Tibial artery (tissue), 4 donors: ENCODE measurements at regions not wholly inside any gene's neighbourhood (a gene's known extent, or its start where the extent isn't known, plus 50 kb on each side); places are given as distances from the start of the nearest gene placed in this dataset.

Experiments
- DNase-seq, 2 donors: peaks; one replicate each; pipeline ENCODE4 v3.0.0-alpha.2; 2019
- H3K27ac ChIP-seq, 2 donors: fragments of 200-600 bp; sonication (generic) in 1 of 2; 1 replicate in 1 of 2; 2 replicates in 1 of 2; pipeline ENCODE4 v1.5.1; 2018 to 2019; ENCODE audit warnings: mild to moderate bottlenecking in 1 of 2
- H3K27me3 ChIP-seq, 2 donors: fragments of 200-600 bp; sonication (generic) in 1 of 2; one replicate each; pipeline versions ENCODE4 v1.5.1 to v1.6.0; 2016 to 2019
- H3K36me3 ChIP-seq, 3 donors: fragments of 200-600 bp; sonication (generic) in 2 of 3; one replicate each; pipeline ENCODE4 v1.5.1; 2016 to 2019; ENCODE audit warnings: mild to moderate bottlenecking in 2 of 3
- H3K4me1 ChIP-seq, 4 donors: fragments of 200-600 bp; sonication (generic) in 2 of 4; 1 replicate in 3 of 4; 2 replicates in 1 of 4; pipeline ENCODE4 v1.5.1; 2016 to 2019
- H3K4me3 ChIP-seq, 2 donors: fragments of 200-600 bp; sonication (generic) in 1 of 2; 1 replicate in 1 of 2; 2 replicates in 1 of 2; pipeline ENCODE4 v1.5.1; 2018 to 2019; ENCODE audit warnings: mild to moderate bottlenecking in 2 of 2
- H3K9me3 ChIP-seq, 3 donors: fragments of 200-600 bp; sonication (generic) in 1 of 3; one replicate each; pipeline ENCODE4 v1.5.1; 2016 to 2019
- CTCF ChIP-seq, 2 experiments: fragments of 200-600 bp in 1 of 2; fragments of 450-650 bp in 1 of 2; IDR thresholded peaks; one replicate each; pipeline ENCODE4 v1.5.1; 2017 to 2019; ENCODE audit warnings: antibody characterized with exemption in 2 of 2, mild to moderate bottlenecking in 1 of 2, moderate library complexity in 1 of 2
- intact Hi-C: fragments of 100-400 bp; cut with DNase I; formaldehyde crosslinking; loops from one replicate; pipeline ENCODE4 v1.15.0; 2023; ENCODE audit warnings: low total_unique reads

- no peak for DNase-seq
- no peak overlapping the region for H3K4me3 ChIP-seq
- no peaks in the 10 kb centered on the region for H3K4me1 ChIP-seq
- no peaks in the 10 kb centered on the region for H3K9me3 ChIP-seq
- intact Hi-C loops: no loop called here
- TF ChIP-seq CTCF (IDR thresholded peaks at IDR 0.05): no peak
- no peak overlapping the region for H3K27ac ChIP-seq
- no peaks in the 10 kb centered on the region for H3K27me3 ChIP-seq
- H3K36me3 ChIP-seq: no peaks in the 10 kb centered on the region
Observed at GRCh38 chr6:146872426-146872785, 273.6 kb downstream of the ADGB start.

- Histone ChIP-seq H3K27ac (no peak overlapping the region), H3K4me1 (peaks cover 0 to 6% (median 2%) of the 10 kb centered on the region in 4 donors), H3K9me3 (no peaks in the 10 kb centered on the region), H3K27me3 (no peaks in the 10 kb centered on the region), H3K4me3 (no peak overlapping the region), H3K36me3 (no peaks in the 10 kb centered on the region)
- no peak for TF ChIP-seq CTCF (IDR thresholded peaks at IDR 0.05)
- intact Hi-C loops: no loop called here
- no peak for DNase-seq
Observed at GRCh38 chr6:146874278-146875018, 275.7 kb downstream of the ADGB start.

DNA sequence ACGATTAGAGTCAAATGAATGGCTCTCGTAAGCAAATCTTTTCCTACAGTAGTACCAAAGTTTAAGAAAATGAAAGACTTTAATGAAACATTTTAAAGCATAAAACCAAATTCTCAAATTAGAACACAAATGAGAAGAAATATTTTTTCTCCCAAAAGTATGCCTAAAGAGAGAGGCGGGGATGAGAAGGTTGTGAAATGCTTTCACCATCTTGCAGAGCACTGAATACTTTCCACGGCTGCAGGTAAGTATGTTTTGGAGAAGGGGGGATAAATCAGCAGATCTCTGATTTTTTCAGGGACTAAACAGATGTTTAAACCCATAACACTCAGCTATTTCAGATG is 277.1 kb downstream of the ADGB start:
- no peak for DNase-seq
- Histone ChIP-seq H3K36me3 (no peaks in the 10 kb centered on the region), H3K4me3 (no peak overlapping the region), H3K27me3 (no peaks in the 10 kb centered on the region), H3K4me1 (peaks cover 0 to 6% (median 2%) of the 10 kb centered on the region in 4 donors), H3K27ac (no peak overlapping the region), H3K9me3 (no peaks in the 10 kb centered on the region)
- intact Hi-C loops: no loop called here
- TF ChIP-seq CTCF (IDR thresholded peaks at IDR 0.05): no peak

DNA sequence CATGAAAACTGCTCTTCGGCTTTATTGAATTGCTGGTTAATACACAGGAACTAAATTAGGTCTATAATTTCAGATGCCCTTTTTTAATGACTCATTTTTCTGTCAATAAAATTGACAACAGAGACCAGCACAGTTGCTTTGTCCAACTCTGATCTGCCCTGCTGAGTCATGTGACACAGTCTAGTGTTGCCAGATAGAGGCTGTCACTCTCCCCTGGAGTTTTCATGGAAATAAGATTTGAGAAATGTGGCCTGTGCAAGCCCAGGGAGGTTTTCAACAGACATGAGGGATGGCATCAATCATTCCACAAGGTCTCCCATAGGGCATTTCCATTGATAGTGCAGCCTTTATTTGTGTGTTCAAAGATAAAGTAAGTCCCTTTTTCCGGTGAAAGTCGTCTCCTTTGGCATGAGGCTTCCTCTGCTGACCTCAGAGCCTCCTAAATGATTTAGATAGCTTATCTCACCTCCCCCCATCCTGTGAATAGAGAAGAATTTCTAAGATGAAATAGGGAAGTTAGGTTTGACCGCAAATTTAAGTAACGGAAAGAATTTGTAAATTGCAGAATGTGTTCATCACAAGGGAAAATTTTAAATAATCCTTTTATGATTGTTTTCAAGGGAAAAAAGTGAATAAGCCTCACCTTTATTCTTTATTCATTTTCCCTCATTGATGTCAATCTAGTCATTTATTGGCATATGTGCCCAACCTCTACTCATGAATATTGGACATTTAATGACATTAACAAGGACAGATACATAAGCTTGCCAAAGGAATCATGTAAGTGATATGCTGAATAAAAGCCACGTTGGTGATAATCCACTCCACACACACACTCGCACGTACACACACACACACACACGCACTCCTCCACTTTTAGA is 277.7 kb downstream of the ADGB start:
- Histone ChIP-seq H3K27me3 (no peaks in the 10 kb centered on the region), H3K36me3 (no peaks in the 10 kb centered on the region), H3K27ac (no peak overlapping the region), H3K4me3 (no peak overlapping the region), H3K9me3 (no peaks in the 10 kb centered on the region), H3K4me1 (peaks cover 0 to 6% (median 2%) of the 10 kb centered on the region in 4 donors)
- intact Hi-C loops: no loop called here
- no peak for TF ChIP-seq CTCF (IDR thresholded peaks at IDR 0.05)
- DNase-seq: no peak

- H3K4me3 ChIP-seq: no peak overlapping the region
- no peaks in the 10 kb centered on the region for H3K27me3 ChIP-seq
- intact Hi-C loops: no loop called here
- H3K4me1 ChIP-seq: peaks cover 0 to 6% (median 2%) of the 10 kb centered on the region in 4 donors
- H3K9me3 ChIP-seq: no peaks in the 10 kb centered on the region
- H3K27ac ChIP-seq: no peak overlapping the region
- no peak for TF ChIP-seq CTCF (IDR thresholded peaks at IDR 0.05)
- no peaks in the 10 kb centered on the region for H3K36me3 ChIP-seq
- no peak for DNase-seq
Observed at GRCh38 chr6:146878168-146878951, 279.6 kb downstream of the ADGB start.
